Muscle layer of duodenum (tissue), 2 donors: ENCODE measurements at regions not wholly inside any gene's neighbourhood (a gene's known extent, or its start where the extent isn't known, plus 50 kb on each side); places are given as distances from the start of the nearest gene placed in this dataset.
"Not testable (repeated sequence)": the region's sequence is repeated elsewhere in the genome, so short reads cannot be mapped to it uniquely, and the experiment has no call there.

ENCODE experiments used
- H3K27ac ChIP-seq: one replicate; pipeline ENCODE4 v1.7.0; 2013; ENCODE audit warnings: mild to moderate bottlenecking, low read length
- H3K27me3 ChIP-seq: one replicate; pipeline ENCODE4 v1.7.0; 2013; ENCODE audit warnings: low read depth, mild to moderate bottlenecking, control low read depth, low read length
- H3K36me3 ChIP-seq, 2 donors: one replicate each; pipeline ENCODE4 v1.7.0; 2013; ENCODE audit warnings: low read length in 2 of 2, control low read depth in 1 of 2, mild to moderate bottlenecking in 1 of 2; ENCODE audit not compliant: insufficient read depth in 2 of 2, control insufficient read depth in 1 of 2
- H3K4me1 ChIP-seq, 2 donors: one replicate each; pipeline ENCODE4 v1.7.0; 2013; ENCODE audit warnings: low read length in 2 of 2, mild to moderate bottlenecking in 2 of 2, control low read depth in 1 of 2, moderate library complexity in 1 of 2; ENCODE audit not compliant: insufficient read depth in 2 of 2, control insufficient read depth in 1 of 2
- H3K4me3 ChIP-seq, 2 donors: one replicate each; pipeline ENCODE4 v1.7.0; 2013; ENCODE audit warnings: low read length in 2 of 2, low read depth in 1 of 2, mild to moderate bottlenecking in 1 of 2
- H3K9me3 ChIP-seq, 2 donors: one replicate each; pipeline ENCODE4 v1.7.0; 2013; ENCODE audit warnings: low read length in 2 of 2, control low read depth in 1 of 2, mild to moderate bottlenecking in 1 of 2; ENCODE audit not compliant: control insufficient read depth in 1 of 2
- donor health status: healthy.

DNA sequence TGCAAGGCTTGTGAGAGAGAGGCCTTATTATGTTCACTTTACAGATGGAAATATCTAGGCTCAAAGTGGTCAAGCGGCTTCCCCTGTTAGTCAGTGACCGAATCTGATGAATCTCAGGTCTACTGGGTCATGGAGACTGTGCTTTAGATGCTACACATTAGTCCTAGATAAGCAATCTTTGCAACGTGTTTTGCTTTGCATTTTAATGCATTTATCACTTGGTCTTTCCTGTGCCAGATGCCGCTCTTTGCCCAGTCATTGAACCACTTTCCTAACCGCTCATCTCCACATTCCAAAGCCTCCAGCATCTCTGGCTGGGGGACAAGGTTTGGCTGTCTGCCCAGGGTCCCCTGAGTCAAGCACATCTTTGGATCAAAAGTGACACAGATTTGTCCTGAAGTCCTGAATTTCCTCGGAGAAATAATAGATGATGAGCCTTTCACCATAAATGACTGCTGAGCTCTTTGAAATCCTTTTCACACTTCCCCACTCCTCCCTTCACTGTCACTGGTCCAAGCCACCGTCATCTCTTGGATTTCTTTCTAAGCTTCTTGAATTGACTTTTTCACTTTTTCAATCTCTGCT lies 96.0 kb upstream of the USP24 start:
- no peaks in the 10 kb centered on the region for H3K27me3 ChIP-seq
- H3K4me3 ChIP-seq: no peak overlapping the region
- no peak overlapping the region for H3K27ac ChIP-seq
- no peaks in the 10 kb centered on the region for H3K9me3 ChIP-seq
- H3K4me1 ChIP-seq: no peaks in the 10 kb centered on the region
- no peaks in the 10 kb centered on the region for H3K36me3 ChIP-seq

DNA sequence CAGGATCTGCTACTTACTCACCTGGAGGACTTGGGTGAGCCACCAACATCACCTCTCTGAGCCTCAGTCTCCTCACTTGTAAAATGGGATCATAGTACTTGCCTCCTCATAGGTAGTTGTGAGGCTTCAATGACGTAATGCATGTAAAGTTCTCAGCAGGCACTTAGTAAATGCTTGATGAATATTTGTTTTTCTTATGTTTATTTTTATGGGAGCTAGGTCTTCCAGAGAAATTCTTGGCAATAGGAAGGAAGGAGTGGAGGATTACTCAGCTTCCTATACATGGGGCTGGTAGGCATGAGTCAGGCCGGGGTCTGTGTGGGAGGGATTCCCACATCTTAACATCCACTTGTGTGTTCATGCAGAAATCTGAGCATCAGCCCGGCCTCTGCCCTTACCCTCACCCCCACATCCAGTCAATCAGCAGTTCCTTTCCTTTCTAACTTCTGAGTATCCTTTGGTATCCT lies 95.4 kb upstream of the USP24 start:
- Histone ChIP-seq H3K9me3 (no peaks in the 10 kb centered on the region), H3K4me1 (no peaks in the 10 kb centered on the region), H3K36me3 (no peaks in the 10 kb centered on the region), H3K27ac (no peak overlapping the region), H3K27me3 (no peaks in the 10 kb centered on the region), H3K4me3 (no peak overlapping the region)

DNA sequence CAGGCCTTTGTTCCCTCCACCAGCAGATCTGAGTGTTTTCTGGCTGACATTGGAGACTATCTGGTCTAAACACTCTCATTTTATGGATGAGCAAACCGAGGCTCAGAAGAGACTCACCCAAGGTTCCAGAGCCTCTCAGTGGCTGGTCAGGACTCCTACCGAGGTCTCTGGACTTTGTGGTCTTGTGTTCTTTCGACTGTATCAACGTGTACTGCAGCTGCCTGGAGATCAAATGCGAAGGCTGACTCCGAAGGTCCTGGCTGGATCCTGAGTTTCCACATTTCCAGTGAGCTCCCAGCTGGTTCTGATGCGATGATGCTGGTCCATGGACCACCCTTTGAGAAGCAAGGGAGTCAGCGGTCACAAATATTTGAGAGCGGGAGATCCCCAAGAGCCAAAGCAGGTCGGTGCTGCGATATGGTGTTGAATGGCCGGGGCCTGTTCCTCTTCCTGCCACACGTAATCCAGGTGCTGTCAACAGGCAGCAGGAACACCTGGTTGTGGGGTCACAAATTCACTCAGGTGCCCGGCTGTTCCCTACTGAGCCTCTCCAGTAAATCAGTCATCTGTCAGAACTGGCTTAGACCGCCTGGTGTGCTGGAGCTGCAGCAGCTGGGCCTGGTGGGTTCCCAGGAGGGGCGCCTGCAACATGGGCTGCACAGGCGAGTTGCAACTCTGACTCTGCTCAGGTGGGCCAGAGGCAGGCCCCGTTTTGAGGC lies 94.8 kb upstream of the USP24 start:
- H3K4me1 ChIP-seq: no peaks in the 10 kb centered on the region
- no peaks in the 10 kb centered on the region for H3K9me3 ChIP-seq
- H3K4me3 ChIP-seq: no peak overlapping the region
- H3K27ac ChIP-seq: no peak overlapping the region
- H3K27me3 ChIP-seq: no peaks in the 10 kb centered on the region
- H3K36me3 ChIP-seq: no peaks in the 10 kb centered on the region

DNA sequence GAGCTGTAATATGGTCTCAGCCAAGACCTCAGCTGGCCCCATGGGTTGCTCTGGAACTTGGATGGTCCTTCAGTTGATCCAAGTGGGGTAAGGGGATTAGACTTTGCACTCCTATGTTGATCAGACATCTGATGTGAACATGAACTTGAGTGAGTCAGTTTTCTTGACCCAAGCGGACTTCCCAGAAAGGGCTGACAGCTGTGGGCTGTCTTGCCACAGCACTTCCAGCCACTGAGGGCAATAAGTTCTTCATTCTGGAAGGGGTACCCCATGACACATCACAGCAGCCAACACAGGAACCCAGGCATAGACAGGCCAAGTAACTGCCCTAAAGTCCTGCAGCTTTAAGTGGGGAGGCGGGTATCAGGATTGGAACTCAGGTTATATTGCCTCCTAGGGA lies 93.9 kb upstream of the USP24 start:
- H3K4me1 ChIP-seq: no peaks in the 10 kb centered on the region
- H3K9me3 ChIP-seq: no peaks in the 10 kb centered on the region
- H3K4me3 ChIP-seq: no peak overlapping the region
- no peaks in the 10 kb centered on the region for H3K27me3 ChIP-seq
- no peaks in the 10 kb centered on the region for H3K36me3 ChIP-seq
- no peak overlapping the region for H3K27ac ChIP-seq

DNA sequence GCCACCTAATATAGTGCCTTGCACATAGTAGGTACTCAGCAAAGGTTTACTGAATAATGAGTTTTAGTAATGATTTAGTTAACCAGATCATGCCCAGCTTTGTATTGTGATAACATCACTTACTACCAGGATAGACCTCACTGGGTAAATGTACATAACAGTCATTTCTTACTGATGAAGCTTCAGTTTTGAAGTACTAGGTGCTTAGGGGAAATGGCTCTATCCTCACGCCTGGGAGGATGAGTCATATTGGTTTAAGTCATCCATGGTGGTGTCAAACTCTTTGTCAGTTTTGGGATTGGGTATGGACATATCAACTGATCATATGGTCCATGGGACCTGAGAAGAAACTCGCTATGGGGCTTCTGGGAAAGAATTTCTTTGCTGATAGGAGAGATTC lies 90.6 kb upstream of the USP24 start:
- no peak overlapping the region for H3K4me3 ChIP-seq

DNA sequence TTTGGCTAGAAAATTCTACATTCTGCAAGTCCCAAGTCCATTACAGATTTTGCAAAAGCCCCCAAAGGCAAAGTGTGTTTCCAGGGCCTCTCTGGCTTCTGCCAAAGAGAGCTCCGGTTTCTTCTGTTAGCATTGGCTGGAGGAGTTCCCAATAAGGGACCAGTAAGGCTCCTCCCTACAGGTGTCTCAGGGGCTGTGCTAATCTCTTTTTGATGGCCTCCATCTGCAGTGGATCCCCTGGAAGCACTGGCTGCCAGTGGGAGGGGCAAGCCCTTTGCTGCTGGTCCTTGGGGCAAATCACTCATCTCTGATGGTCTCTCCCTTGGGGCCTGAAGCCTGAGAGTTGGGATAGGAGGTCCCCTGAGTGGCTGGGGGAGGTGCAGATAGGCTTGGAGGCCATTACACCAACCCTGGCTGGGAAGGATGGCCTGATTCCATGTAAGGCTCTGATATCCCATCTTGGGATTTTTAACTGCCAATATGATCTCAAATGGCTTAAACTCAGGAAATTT lies 89.1 kb upstream of the USP24 start:
- H3K9me3 ChIP-seq: no peaks in the 10 kb centered on the region
- H3K4me3 ChIP-seq: no peak overlapping the region
- H3K36me3 ChIP-seq: no peaks in the 10 kb centered on the region
- H3K27me3 ChIP-seq: no peaks in the 10 kb centered on the region
- H3K4me1 ChIP-seq: no peaks in the 10 kb centered on the region
- H3K27ac ChIP-seq: no peak overlapping the region

More for the DNA sequence above, 90.6 kb upstream of the USP24 start:
- Histone ChIP-seq H3K36me3 (no peaks in the 10 kb centered on the region), H3K27ac (no peak overlapping the region), H3K9me3 (no peaks in the 10 kb centered on the region), H3K27me3 (no peaks in the 10 kb centered on the region), H3K4me1 (no peaks in the 10 kb centered on the region)

DNA sequence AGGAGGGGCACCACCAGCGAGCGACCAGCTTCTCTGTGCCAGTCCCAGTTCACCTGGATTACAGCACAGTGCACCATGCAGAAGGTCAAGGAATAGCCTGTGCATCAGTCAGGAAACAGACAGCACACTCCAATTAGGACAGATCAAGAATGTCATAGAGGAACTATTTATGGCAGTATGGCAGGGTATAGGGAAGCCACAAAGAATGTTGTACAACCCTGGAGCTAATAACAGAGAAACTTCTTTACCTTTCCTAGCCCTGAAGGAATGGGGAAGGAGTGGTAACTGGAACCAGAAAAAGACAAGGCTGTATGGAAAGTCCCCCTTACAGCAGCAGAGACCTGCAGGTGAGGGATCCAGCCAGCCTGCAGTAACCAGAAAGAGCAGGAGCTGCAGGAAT lies 87.8 kb upstream of the USP24 start:
- H3K9me3 ChIP-seq: no peaks in the 10 kb centered on the region
- no peak overlapping the region for H3K4me3 ChIP-seq
- H3K36me3 ChIP-seq: no peaks in the 10 kb centered on the region
- no peaks in the 10 kb centered on the region for H3K27me3 ChIP-seq
- H3K4me1 ChIP-seq: no peaks in the 10 kb centered on the region
- H3K27ac ChIP-seq: no peak overlapping the region

DNA sequence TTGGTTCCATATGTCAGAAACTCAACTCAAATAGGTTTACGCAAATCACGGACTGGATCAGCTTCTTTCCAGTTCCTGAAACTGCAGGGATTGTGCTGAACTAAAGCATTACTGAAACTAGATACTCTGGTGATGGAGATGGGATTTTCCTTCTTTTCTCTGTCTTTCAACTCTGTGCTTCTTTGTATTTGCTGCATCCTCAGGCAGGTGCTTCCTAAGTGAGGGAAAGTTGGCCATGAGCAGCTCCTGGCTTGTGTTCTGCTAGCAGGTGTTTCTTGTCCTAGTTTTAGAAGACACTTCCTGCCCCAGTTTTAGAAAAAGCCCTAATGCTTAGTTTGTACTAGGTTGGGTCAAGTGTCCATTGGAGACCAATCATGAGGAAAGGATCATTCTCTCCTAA lies 86.7 kb upstream of the USP24 start:
- Histone ChIP-seq H3K4me3 (no peak overlapping the region), H3K4me1 (no peaks in the 10 kb centered on the region), H3K36me3 (no peaks in the 10 kb centered on the region), H3K9me3 (no peaks in the 10 kb centered on the region), H3K27ac (no peak overlapping the region), H3K27me3 (no peaks in the 10 kb centered on the region)

DNA sequence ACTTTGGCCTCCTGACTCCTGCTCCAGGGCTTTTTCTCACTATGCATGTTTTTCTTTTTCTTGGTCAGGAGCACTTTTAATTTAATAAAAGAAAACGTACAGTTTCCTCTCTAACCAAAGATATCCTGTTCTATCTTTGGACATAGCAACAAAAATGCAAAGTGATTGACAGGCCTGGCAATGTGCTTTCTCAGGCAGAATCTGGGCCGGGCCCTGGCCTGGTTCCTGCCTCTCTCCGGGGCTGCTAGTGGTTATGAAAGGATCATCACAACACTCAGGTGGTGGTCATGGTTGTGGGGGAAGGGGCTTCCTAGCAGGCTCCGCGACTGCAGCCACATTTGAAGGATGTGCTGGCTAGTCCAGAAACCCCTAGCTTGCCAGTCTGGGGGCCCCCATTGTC lies 85.8 kb upstream of the USP24 start:
- Histone ChIP-seq H3K4me1 (no peaks in the 10 kb centered on the region), H3K27me3 (no peaks in the 10 kb centered on the region), H3K36me3 (no peaks in the 10 kb centered on the region), H3K4me3 (no peak overlapping the region), H3K9me3 (no peaks in the 10 kb centered on the region), H3K27ac (no peak overlapping the region)

DNA sequence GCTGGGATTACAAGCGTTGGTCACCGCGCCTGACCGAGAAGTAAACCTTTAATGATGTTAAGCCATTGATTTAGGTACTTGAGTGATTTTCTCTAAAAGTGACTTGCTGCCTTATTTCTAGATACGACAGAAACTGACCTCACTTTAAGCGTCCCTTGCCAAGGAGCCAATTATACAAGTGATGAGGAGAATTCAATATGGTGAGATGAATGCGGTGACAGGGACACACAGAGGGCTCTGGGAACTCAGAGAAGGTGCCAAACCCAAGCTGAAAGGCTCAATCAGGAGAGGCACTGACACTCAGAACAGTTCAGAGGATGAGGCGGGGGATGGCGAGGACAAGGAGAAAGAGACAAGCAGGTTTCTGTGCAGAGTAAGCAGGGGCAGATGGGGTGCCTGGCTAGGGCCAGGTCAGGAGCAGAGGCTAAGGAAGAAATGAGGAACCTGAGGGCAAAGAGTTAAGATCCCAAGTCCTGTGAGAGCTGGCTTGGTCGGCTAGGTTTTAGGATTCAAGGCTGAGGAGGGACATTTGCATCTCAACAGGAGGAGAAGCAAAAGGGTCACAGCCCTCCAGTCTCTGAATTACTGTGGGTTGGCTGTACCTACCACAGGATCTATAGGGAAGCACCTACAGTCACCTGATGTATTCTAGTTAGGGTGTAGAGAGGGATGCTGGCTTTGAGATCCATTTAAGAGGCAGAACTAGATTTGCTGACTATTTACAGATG lies 83.2 kb upstream of the USP24 start:
- Histone ChIP-seq H3K36me3 (no peaks in the 10 kb centered on the region), H3K27me3 (no peaks in the 10 kb centered on the region), H3K9me3 (no peaks in the 10 kb centered on the region), H3K27ac (no peak overlapping the region), H3K4me1 (no peaks in the 10 kb centered on the region), H3K4me3 (no peak overlapping the region)

DNA sequence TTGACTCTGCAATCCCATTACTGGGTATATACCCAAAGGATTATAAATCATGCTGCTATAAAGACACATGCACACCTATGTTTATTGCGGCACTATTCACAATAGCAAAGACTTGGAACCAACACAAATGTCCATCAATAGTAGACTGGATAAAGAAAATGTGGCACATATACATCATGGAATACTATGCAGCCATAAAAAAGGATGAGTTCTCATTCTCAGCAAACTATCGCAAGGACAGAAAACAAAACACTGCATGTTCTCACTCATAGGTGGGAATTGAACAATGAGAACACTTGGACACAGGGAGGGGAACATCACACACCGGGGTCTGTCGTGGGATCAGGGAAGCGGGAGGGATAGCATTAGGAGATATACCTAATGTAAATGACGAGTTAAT lies 81.1 kb upstream of the USP24 start:
- H3K27me3 ChIP-seq, H3K4me3 ChIP-seq, H3K36me3 ChIP-seq, H3K4me1 ChIP-seq, H3K9me3 ChIP-seq, H3K27ac ChIP-seq: not testable (repeated sequence)
